ENCODE measurements at regions not wholly inside any gene's neighbourhood (a gene's known extent, or its start where the extent isn't known, plus 50 kb on each side); places are given as distances from the start of the nearest gene placed in this dataset.

DNA sequence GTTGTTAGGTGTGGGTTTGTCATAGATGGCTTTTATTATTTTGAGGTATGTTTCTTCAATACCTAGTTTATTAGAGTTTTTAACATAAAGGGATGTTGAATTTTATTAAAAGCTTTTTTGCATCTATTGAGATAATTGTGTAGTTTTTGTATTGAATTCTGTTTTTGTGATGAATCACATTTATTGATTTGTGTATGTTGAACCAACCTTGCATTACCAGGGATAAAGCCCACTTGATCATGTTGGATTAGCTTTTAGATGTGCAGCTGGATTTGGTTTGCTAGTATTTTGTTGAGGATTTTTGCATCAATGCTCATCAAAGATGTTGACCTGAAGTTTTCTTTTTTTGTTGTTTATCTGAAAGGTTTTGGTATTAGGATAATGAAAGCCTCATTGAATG lies 328.2 kb downstream of the ADCYAP1 start:
- TF ChIP-seq, protein P1, sequence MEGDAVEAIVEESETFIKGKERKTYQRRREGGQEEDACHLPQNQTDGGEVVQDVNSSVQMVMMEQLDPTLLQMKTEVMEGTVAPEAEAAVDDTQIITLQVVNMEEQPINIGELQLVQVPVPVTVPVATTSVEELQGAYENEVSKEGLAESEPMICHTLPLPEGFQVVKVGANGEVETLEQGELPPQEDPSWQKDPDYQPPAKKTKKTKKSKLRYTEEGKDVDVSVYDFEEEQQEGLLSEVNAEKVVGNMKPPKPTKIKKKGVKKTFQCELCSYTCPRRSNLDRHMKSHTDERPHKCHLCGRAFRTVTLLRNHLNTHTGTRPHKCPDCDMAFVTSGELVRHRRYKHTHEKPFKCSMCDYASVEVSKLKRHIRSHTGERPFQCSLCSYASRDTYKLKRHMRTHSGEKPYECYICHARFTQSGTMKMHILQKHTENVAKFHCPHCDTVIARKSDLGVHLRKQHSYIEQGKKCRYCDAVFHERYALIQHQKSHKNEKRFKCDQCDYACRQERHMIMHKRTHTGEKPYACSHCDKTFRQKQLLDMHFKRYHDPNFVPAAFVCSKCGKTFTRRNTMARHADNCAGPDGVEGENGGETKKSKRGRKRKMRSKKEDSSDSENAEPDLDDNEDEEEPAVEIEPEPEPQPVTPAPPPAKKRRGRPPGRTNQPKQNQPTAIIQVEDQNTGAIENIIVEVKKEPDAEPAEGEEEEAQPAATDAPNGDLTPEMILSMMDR (IDR thresholded peaks at IDR 0.05; ENCODE audit: unreplicated experiment) = no peak
- Mint-ChIP-seq H3K36me3 (ENCODE audit: insufficient read depth) (peaks cover 26% of the 10 kb centered on the region), H3K4me3 (ENCODE audit: low read depth) (no peak overlapping the region), H3K27ac (no peak overlapping the region), H3K4me1 (ENCODE audit: low read depth) (no peaks in the 10 kb centered on the region), H3K27me3 (no peaks in the 10 kb centered on the region), H3K9me3 (ENCODE audit: low read depth) (peaks cover 53% of the 10 kb centered on the region)
- DNase-seq (ENCODE audit: low spot score, unreplicated experiment) = no peak

DNA sequence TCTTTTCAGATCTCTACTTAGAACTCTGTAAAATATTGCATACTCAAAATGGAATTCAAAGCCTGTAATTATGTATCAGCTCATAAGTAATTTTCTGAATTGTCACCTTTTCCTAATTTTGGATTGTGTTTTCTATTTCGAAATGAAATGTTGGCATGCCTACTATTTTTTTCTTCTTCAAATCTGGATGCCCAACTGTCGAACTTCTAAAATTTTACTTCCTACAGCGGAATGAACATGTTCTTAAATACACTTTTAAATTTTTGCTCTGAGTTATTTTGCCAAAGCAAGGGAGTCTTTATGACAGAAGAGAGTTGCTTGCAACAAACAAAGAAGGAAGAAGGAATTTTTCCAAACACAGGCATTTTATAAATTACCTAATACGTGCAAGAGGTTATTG lies 336.0 kb downstream of the ADCYAP1 start:
- Mint-ChIP-seq H3K9me3 (ENCODE audit: low read depth) (peaks cover 9% of the 10 kb centered on the region), H3K36me3 (ENCODE audit: insufficient read depth) (peaks cover 5% of the 10 kb centered on the region), H3K27ac (no peak overlapping the region), H3K4me3 (ENCODE audit: low read depth) (no peak overlapping the region), H3K27me3 (no peaks in the 10 kb centered on the region), H3K4me1 (ENCODE audit: low read depth) (no peaks in the 10 kb centered on the region)
- TF ChIP-seq, protein P1 (IDR thresholded peaks at IDR 0.05; ENCODE audit: unreplicated experiment) = no peak
- DNase-seq (ENCODE audit: low spot score, unreplicated experiment) = no peak

DNA sequence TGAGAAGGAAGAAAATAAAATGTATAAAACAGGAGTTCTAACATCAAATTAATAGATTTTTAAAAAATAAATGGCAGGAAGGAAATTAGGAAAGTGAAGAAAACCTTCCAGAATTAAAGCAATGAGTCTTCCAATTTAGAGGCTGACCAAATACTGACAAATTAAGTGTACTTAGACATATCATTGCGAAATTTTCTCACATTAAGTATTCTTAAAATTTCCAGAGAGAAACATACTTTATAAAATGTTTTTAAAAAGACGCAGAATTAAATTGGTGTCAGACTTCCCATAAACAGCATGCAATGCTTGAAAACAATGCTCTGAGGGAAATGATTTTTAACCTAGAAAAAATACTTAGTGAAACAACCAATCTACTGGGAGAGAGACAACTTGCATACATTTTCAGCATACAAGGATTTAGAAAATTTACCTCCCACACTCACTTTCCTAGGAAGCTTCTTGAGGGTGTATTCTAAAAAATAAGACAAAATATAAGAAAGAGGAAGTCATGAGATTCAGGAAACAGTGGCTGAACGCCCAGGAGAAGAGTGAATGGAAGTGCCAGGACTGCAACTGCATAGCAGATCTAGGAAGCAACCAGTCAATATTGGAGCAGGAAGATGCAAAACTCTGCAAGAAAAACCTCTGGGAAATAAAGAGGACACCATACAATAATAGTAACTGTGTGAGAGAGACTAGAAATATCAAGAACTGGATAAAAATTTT lies 339.9 kb downstream of the ADCYAP1 start:
- Mint-ChIP-seq H3K27ac (no peak overlapping the region), H3K4me1 (ENCODE audit: low read depth) (peaks cover 5% of the 10 kb centered on the region), H3K36me3 (ENCODE audit: insufficient read depth) (no peaks in the 10 kb centered on the region), H3K4me3 (ENCODE audit: low read depth) (no peak overlapping the region), H3K9me3 (ENCODE audit: low read depth) (no peaks in the 10 kb centered on the region), H3K27me3 (no peaks in the 10 kb centered on the region)
- TF ChIP-seq, protein P1 (IDR thresholded peaks at IDR 0.05; ENCODE audit: unreplicated experiment) = no peak
- no peak for DNase-seq (ENCODE audit: low spot score, unreplicated experiment)

DNA sequence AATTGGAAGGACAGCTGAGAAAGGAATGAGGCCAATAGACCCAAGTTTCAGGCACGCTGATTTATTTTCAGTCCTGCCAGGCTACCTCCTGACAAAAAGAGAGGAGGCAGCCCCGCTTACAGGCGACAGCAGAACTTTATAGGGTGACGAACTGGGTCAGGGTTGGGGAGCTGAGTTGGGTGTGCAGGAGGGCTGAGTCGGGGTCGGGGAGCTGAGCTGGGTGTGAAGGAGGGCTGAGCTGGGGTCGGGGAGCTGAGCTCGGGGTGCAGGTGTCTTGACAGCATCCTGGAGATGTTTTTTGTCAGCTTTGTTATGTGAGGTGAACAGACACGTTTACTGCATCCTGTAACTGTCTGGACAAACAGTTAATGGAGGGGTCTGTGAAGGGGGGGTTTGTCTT lies 342.2 kb downstream of the ADCYAP1 start:
- no peaks in the 10 kb centered on the region for H3K27me3 Mint-ChIP-seq
- no peaks in the 10 kb centered on the region for H3K9me3 Mint-ChIP-seq (ENCODE audit: low read depth)
- H3K4me3 Mint-ChIP-seq (ENCODE audit: low read depth) = no peak overlapping the region
- H3K27ac Mint-ChIP-seq = no peak overlapping the region
- TF ChIP-seq, protein P1 (IDR thresholded peaks at IDR 0.05; ENCODE audit: unreplicated experiment) = no peak
- H3K4me1 Mint-ChIP-seq (ENCODE audit: low read depth) = peaks cover 5% of the 10 kb centered on the region
- no peak for DNase-seq (ENCODE audit: low spot score, unreplicated experiment)
- no peaks in the 10 kb centered on the region for H3K36me3 Mint-ChIP-seq (ENCODE audit: insufficient read depth)

DNA sequence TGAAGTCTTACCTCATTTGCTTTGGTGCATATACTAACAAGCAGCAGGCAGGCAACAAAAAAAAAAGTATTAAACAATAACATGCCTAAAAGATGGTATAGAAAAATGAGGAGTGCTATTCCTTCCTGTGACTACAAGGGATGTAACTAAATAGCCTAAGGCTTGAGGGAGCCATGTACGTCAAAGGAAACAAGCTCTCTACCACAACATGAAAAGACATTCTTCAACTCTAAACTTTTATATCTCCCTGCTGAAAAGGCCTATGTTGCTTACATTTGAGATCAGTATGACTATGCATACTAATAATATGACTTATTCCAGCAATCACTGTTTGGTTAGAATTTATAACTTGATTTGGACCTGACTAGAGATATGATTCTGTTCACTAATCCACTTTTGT lies 347.9 kb downstream of the ADCYAP1 start:
- H3K27me3 Mint-ChIP-seq = no peaks in the 10 kb centered on the region
- no peak for DNase-seq (ENCODE audit: low spot score, unreplicated experiment)

More for the DNA sequence above, 347.9 kb downstream of the ADCYAP1 start:
- H3K9me3 Mint-ChIP-seq (ENCODE audit: low read depth) = peaks cover 7% of the 10 kb centered on the region
- H3K36me3 Mint-ChIP-seq (ENCODE audit: insufficient read depth) = peaks cover 2% of the 10 kb centered on the region
- H3K4me1 Mint-ChIP-seq (ENCODE audit: low read depth) = peaks cover 7% of the 10 kb centered on the region
- TF ChIP-seq, protein P1 (IDR thresholded peaks at IDR 0.05; ENCODE audit: unreplicated experiment) = no peak
- H3K27ac Mint-ChIP-seq = no peak overlapping the region
- no peak overlapping the region for H3K4me3 Mint-ChIP-seq (ENCODE audit: low read depth)
